Activated CD8-positive, alpha-beta T cell treated with anti-CD3 and anti-CD28 coated beads for 36 hours (primary cell): ENCODE measurements at regions not wholly inside any gene's neighbourhood (a gene's known extent, or its start where the extent isn't known, plus 50 kb on each side); places are given as distances from the start of the nearest gene placed in this dataset.

Source experiments
- ATAC-seq: fragments of 200-7000 bp; cut with Tn5 transposase; one replicate; pipeline ENCODE4 v1.10.0; 2021; ENCODE audit warnings: mild to moderate bottlenecking, moderate library complexity
- CTCF ChIA-PET: fragments of 350-600 bp; sonication (Branson Sonifier 250); formaldehyde crosslinking; loops from one replicate; lab custom pipeline; 2021; ENCODE audit warnings: antibody characterized with exemption; lab: Charles Lee
- POLR2A ChIA-PET: fragments of 350-600 bp; sonication (Branson Sonifier 250); formaldehyde crosslinking; loops from one replicate; lab custom pipeline; 2021; ENCODE audit warnings: antibody characterized with exemption; lab: Charles Lee
- DNase-seq: peaks from one replicate; pipeline ENCODE4 v3.0.0-alpha.2; 2020
- H3K27ac Mint-ChIP-seq: one replicate; pipeline ENCODE4 v1.8.0; 2021; ENCODE audit warnings: mild to moderate bottlenecking, mixed read lengths
- H3K27me3 Mint-ChIP-seq: one replicate; pipeline ENCODE4 v1.8.0; 2021; ENCODE audit warnings: mixed read lengths
- H3K36me3 Mint-ChIP-seq: one replicate; pipeline ENCODE4 v1.8.0; 2021; ENCODE audit warnings: low read depth, mixed read lengths
- H3K4me1 Mint-ChIP-seq: one replicate; pipeline ENCODE4 v1.8.0; 2021; ENCODE audit warnings: low read depth, mixed read lengths
- H3K4me3 Mint-ChIP-seq: one replicate; pipeline ENCODE4 v1.8.0; 2021; ENCODE audit warnings: mild to moderate bottlenecking, moderate library complexity, mixed read lengths
- H3K9me3 Mint-ChIP-seq: one replicate; pipeline ENCODE4 v1.8.0; 2021; ENCODE audit warnings: mixed read lengths
- CTCF ChIP-seq: fragments of 200-600 bp; IDR thresholded peaks from one replicate; pipeline ENCODE4 v1.8.0; 2022; ENCODE audit warnings: antibody characterized with exemption, mild to moderate bottlenecking
- intact Hi-C: fragments of 100-400 bp; cut with micrococcal nuclease; formaldehyde crosslinking; loops from one replicate; pipeline ENCODE4 v1.10.0; 2022

GRCh38 chr12:130016194-130016593 is 112.4 kb upstream of the TMEM132D start:
- POLR2A ChIA-PET: no interaction called here
- Mint-ChIP-seq H3K9me3 (no peaks in the 10 kb centered on the region), H3K27ac (no peak overlapping the region), H3K36me3 (no peaks in the 10 kb centered on the region), H3K4me1 (no peaks in the 10 kb centered on the region), H3K4me3 (no peak overlapping the region), H3K27me3 (peaks cover 8% of the 10 kb centered on the region)
- DNase-seq (no peak), ATAC-seq (no peak)
- no peak for TF ChIP-seq CTCF
- intact Hi-C loops: no loop called here
- CTCF ChIA-PET: interaction anchor here (3.1 to 3.2 kb wide), 2 partner anchors 10 to 17 kb away, joined by 9 to 19 read pairs; no protein-coding TSS in a partner anchor

DNA sequence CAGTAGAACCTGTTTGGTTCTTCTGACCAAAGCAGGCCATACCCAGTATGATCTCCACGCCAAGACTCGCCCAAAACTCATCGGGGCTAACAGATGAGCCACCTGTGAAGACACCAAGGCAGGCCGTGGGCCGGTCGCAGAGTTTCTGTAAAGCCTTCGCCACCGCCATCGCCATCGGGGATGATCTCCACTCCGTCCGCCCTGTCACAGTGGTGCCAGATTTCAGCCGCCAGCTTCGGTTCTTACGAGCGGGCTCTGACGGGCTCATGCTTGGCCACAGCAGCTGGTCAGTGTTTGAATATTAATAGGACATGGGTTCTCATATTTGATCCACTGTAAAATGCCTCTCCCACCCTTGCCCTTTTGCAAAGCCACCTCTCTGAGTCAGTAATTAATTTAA is 113.2 kb upstream of the TMEM132D start:
- intact Hi-C loops: no loop called here
- Mint-ChIP-seq H3K27me3 (peaks cover 7% of the 10 kb centered on the region), H3K4me1 (no peaks in the 10 kb centered on the region), H3K4me3 (no peak overlapping the region), H3K36me3 (no peaks in the 10 kb centered on the region), H3K9me3 (no peaks in the 10 kb centered on the region), H3K27ac (no peak overlapping the region)
- TF ChIP-seq CTCF: no peak
- ChIA-PET POLR2A (no interaction called here), CTCF (interaction anchor here (3.1 kb wide), 1 partner anchor 9 kb away, joined by 19 read pairs; no protein-coding TSS in a partner anchor)
- no peak for ATAC-seq
- no peak for DNase-seq

DNA sequence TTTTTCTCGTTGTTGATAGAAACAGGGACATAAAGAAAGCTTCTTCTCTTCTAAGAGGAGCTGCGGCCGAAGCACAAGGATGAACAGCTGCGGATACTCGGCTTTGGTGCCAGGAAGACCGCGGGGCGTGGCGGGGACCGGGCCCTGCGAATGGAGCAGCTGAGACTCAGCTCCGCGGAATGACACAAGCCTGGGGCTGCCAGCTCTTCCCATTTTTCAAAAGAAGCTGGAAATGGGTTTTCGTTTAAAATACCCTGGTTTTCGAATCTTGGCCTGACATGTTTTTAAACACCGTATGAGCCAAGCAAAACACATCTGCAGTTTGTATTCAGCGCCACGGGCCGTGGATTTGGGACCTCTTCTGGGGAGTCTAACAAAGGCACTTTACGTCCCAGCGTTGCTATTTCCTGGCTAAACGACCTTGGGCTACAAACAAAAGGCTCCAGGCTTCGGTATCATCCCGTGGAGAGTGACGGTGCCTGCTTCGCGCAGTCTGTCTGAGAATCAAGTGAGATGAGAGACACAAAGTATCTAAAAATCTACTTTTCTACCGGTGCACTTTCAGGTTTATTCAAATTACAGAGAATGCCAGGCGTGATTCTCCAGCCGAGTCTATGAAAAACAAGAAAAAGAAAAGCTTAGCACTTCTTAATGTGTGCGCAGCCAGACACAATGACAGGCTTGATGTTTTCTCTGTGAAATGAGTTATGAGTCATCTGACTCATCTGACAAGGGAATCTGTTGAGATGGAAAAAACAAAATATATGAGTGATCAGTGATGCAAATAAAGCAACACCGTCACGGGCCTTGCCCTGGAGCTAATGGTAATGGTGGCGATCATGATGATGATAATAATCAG is 114.0 kb upstream of the TMEM132D start:
- peaks cover 7% of the 10 kb centered on the region for H3K27me3 Mint-ChIP-seq
- no peaks in the 10 kb centered on the region for H3K4me1 Mint-ChIP-seq
- H3K9me3 Mint-ChIP-seq: no peaks in the 10 kb centered on the region
- ChIA-PET CTCF (interaction anchor here (0.9 to 3.1 kb wide), 2 partner anchors 9 to 14 kb away, joined by 3 to 19 read pairs; no protein-coding TSS in a partner anchor), POLR2A (no interaction called here)
- no peak overlapping the region for H3K27ac Mint-ChIP-seq
- no peak overlapping the region for H3K4me3 Mint-ChIP-seq
- no peaks in the 10 kb centered on the region for H3K36me3 Mint-ChIP-seq
- intact Hi-C loops: no loop called here
- no peak for DNase-seq
- no peak for ATAC-seq
- TF ChIP-seq CTCF: no peak

DNA sequence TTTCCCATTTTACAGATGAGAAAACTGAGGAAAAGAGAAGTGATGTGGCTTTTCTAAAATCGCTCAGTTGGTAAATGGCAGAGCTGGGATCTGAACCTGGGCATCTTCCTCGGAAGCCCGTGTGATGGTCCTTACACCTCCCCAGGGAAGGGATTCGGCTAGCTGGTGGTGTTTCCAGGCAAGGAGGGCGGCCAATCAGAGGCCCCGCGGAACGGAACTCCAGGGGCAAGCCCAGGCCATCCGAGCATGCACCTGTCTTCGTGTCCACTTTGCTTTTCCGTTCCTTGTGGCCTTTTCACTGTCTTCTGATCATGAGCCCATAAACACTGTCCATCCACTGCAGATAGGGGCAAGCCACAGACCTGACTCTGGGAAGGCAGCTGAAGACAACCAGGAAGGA is 114.8 kb upstream of the TMEM132D start:
- intact Hi-C loops: no loop called here
- ChIA-PET CTCF (interaction anchor here (1.6 to 3.1 kb wide), 2 partner anchors 8 to 13 kb away, joined by 9 to 19 read pairs; no protein-coding TSS in a partner anchor), POLR2A (no interaction called here)
- ATAC-seq: no peak
- no peak for TF ChIP-seq CTCF
- H3K9me3 Mint-ChIP-seq: no peaks in the 10 kb centered on the region
- H3K27ac Mint-ChIP-seq: no peak overlapping the region
- no peak for DNase-seq
- H3K4me3 Mint-ChIP-seq: no peak overlapping the region
- H3K4me1 Mint-ChIP-seq: no peaks in the 10 kb centered on the region
- peaks cover 7% of the 10 kb centered on the region for H3K27me3 Mint-ChIP-seq
- H3K36me3 Mint-ChIP-seq: no peaks in the 10 kb centered on the region

DNA sequence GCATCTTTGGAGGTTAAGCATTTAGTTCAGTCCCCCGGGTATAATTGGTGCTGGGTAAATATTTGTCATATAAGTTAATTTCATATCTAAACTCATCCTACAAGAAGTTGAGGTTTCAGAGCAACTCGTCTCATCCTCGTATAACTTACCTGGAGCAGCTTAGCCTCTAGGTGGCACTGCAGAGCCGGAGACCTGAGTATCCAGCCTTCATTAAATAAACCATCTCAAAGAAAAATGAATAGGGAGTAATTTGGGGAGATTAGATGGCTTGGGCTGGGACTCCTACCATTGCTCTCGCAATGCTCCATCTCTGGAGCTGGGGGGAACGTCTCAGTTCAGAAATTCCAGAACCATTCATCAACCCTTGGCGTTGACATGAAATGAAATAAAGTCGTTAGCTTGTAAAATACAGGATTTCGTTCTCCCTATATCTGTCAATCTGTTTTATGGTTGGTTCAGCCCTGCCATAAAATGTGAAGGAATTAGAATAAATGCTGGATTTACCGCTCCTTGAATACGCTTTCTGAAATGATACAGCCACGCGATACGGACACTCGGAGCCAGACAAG is 122.9 kb upstream of the TMEM132D start:
- Mint-ChIP-seq H3K9me3 (no peaks in the 10 kb centered on the region), H3K36me3 (no peaks in the 10 kb centered on the region), H3K4me3 (no peak overlapping the region), H3K4me1 (no peaks in the 10 kb centered on the region), H3K27ac (no peak overlapping the region), H3K27me3 (peaks cover 6% of the 10 kb centered on the region)
- CTCF ChIA-PET: interaction anchor here (1.1 to 3.9 kb wide), 12 partner anchors 9 to 704 kb away, joined by 3 to 24 read pairs (median 5); no protein-coding TSS in a partner anchor
- ATAC-seq (no peak), DNase-seq (peak; percentile 65)
- TF ChIP-seq CTCF: peak; percentile 54
- intact Hi-C loops: no loop called here
- POLR2A ChIA-PET: no interaction called here
